T-helper 2 cell treated with Interferon-gamma antibody and Interleukin-4, amounts not matched to agents 100 ng/mL and 5 ng/mL, for 36 hours (primary cell): ENCODE measurements at regions not wholly inside any gene's neighbourhood (a gene's known extent, or its start where the extent isn't known, plus 50 kb on each side); places are given as distances from the start of the nearest gene placed in this dataset.

Experiments used
- intact Hi-C: fragments of 100-400 bp; cut with micrococcal nuclease; formaldehyde crosslinking; loops from one replicate; pipeline ENCODE4 v1.15.1; 2023

- intact Hi-C loops: loop anchor here (10.0 kb wide), 2 partner anchors 551 to 951 kb away; no protein-coding TSS in a partner anchor
These were observed 66.5 kb upstream of the PJA2 start for GRCh38 chr5:109476292-109476691.

GRCh38 chr5:109469896-109470662 lies 60.3 kb upstream of the PJA2 start:
- intact Hi-C loops: loop anchor here (2.0 to 10.0 kb wide), 4 partner anchors 59 to 945 kb away; no protein-coding TSS in a partner anchor

- intact Hi-C loops: loop anchor here (2.0 to 5.0 kb wide), 2 partner anchors 58 to 827 kb away; no protein-coding TSS in a partner anchor
These were observed 59.1 kb upstream of the PJA2 start for GRCh38 chr5:109468737-109469420.

GRCh38 chr5:109468288-109468676 lies 58.5 kb upstream of the PJA2 start:
- intact Hi-C loops: loop anchor here (2.0 to 5.0 kb wide), 2 partner anchors 57 to 826 kb away; no protein-coding TSS in a partner anchor

GRCh38 chr5:109467058-109467457 lies 57.3 kb upstream of the PJA2 start:
- intact Hi-C loops: loop anchor here (5.0 kb wide), 1 partner anchor 825 kb away; no protein-coding TSS in a partner anchor
